ENCODE measurements at regions not wholly inside any gene's neighbourhood (a gene's known extent, or its start where the extent isn't known, plus 50 kb on each side); places are given as distances from the start of the nearest gene placed in this dataset.

DNA sequence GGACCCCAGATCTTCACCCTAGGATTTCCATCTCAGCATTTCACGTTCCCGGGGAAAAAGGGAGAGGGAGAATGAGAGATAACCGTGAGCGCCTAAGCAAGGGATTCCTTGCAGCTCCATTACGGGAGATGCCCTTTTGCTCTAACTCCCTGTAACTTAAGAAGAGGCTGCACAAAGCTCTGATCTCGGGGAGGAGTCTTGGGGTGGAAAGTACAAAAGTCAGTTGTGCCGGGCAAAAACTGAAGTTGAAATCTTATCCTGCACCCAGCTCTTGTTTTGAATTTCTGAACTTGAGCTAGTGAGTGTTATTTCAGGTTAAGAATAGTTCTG is 256.4 kb upstream of the SOX21 start:
- DNase-seq: no peak

DNA sequence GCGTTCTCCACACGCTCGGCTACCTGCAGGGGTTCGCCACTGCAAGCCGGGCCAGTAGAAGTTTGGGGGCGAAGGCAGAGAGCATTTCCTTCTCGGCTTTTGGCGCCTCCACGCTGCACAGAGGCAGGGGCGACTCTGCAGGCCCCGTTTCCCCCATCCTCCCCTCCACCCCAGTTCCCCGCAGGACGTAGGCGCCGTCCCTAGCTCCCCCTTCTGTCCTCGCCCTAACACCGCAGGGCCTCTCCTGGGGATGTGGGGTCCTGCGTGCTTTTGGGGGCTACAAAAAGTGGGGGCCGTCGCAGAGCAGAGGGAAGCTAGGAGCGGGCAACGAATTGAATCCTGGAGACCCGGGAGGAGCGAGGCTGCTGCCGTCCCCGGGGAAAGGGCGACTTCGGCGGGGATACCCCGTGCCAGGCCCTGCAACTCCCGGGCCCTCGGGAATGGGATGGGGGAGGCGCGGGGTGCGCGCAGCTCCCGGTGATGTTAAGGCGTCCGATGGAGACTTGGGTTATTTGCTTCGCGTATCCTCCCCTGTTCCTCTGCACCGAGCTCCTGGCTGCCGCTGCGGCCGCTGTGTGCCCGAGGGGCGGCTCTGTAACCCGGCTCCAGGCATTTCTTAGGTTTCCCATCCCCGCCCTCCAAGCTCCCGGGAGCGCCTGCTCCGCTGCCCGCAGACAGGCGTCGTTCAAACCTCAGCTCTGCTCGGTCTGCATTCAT is 255.9 kb upstream of the SOX21 start:
- DNase-seq: peak in 47 of 51 donors; percentile 3 to 83 (median 56)

DNA sequence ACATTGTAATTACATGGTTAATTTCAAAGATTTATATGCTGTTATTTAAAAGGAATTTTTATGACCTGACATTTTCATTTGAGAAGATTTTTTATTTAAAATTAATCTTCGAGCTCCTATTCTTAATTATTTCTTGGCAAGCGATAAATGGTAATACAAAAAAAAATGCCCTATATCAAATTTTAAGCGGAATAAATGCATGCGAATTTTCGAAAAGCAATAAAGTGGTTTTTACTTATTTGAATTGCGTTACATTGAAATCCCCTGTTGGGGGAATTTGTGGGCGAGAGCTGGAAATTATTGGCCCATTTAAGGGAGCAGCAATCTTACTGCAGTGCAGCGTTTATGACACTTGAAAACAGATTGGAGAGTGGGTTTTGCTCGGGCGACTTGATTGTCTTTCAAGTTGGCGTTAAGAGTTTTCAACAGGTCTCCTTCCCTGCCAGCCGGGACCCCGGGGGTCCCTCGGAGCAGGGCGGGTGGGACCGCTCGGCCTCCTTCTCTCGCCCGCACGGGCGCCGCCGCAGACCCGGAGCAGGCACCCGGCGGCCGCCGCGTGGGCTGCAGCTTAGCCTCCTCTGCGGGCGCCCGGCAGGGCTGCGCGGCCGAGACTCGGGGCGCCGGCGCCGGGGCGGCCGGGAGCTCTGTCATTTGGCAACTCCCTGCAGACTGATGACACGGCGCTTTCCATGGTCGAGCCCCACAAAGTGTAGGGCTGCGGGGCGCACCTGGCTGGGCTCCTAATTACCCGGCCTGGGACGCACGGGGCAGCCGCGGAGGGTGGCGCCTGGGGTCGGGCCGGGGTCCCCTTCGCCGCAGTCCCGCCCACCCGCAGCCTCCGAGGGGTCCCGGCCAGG is 255.1 kb upstream of the SOX21 start:
- peak in 32 of 51 donors; percentile 25 to 74 (median 49) for DNase-seq

DNA sequence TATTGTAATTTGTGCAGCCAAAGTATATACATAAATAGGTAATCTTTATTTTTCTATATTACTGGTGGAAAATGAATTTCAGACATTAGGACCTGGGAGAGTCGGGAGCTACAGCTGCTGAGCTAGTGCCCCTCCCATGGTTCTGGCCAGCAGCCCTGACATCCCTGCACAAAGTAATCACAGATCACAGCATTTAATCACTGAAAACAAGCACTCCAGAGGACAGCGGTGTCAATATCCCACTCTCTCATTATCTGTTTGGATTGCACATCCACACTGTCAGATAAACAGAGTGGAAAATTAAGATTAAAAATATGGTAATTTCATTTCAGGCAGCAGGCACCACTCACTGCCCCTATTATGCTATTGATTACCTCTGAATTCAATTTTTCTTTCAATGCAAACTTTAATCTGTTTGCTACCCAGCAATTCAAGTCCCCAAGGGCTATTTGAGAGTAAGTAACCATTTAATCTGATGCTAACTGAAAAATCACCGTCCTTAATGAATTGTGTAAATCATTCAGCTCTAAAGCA is 254.1 kb upstream of the SOX21 start:
- peak in 3 of 51 donors; percentile 1 to 4 (median 3) for DNase-seq

DNA sequence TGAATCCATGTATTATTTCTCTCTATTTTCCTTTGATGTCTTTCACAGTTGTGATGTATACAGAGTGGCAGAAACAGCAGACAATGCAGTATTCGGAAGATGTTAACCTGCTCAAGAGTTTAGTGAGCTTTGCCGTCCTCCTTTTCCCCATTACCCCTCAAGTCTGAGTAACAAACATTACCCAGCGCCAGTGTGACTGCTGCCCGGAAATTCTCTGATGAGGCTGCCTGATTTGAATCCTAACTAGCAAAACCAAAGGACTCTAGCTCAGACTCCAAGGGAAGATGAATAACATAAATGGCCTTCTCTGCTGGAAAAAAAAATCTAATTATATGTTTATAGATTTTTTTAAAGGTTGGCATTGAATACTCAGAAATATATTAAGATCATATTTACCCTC is 247.3 kb upstream of the SOX21 start:
- DNase-seq: peak in 31 of 51 donors; percentile 1 to 45 (median 20)

DNA sequence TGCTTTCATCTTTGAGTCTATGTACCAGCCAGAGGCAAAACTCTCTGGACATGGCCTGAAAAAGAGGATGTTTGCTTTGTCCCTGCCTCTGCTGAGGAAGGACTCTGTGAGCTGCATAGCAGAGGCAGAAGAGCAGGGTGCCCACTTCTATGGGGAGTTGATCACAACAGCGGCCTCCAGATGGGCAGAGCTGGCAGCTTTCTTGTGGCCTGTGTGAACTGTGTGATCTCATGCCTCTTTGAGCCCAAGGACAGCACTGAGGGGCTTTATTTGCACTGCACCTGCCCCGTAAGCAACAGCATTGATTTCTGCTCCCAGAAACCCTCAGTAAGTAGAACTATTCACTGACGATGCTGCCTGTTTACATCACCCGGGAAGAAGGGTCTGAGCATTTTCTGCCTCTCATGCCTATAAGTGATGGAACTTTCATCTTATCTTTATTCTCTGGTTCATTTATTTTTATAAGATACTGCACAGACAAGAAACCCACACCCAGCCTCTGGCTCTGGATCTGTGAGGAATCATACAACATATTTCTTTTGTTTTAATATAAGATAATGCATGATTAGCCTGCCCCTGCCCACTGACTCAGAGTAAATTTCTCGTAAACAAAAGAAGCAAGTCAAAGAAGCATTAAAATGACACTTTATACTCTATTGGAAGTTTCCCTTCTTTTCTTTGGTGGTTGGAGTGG is 244.2 kb upstream of the SOX21 start:
- peak in 34 of 51 donors; percentile 3 to 77 (median 38) for DNase-seq

DNA sequence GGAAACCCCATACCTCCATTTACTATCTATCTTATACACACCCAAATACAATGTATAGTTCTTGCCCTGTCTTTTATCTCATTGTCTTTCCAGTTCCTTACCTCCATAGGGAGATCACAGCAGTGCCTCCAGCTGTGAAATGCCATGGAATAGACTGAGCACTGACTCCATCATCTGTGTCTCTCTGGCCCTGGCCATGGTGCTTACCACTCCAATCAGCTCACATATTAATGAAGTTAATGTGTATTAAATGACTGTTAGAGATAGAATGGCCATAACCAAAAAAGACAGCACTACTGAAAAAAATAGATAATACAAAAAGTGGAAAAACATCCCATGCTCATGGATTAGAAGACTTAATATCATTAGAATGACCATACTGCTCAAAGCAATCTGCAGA is 240.4 kb upstream of the SOX21 start:
- no peak for DNase-seq

DNA sequence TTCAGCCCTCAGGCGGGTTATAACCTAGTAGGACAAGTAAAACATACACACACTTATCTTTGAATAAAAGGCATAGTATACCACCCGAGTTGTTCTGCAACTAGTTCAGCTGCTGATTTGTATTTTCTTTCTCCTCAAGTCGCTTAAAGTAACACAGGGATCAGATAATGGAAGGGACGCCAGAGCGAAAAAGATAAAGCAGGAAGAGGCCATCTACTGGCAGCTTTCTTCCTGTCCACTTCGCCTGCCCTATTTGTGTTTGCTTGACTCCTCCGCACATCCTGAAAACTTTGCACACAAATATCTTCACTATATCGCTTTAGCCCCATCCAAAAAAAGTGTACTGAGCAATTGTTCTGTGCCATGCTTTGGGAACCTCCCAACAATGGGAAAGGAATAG is 238.0 kb upstream of the SOX21 start:
- DNase-seq: peak in 13 of 51 donors; percentile 1 to 29 (median 17)

DNA sequence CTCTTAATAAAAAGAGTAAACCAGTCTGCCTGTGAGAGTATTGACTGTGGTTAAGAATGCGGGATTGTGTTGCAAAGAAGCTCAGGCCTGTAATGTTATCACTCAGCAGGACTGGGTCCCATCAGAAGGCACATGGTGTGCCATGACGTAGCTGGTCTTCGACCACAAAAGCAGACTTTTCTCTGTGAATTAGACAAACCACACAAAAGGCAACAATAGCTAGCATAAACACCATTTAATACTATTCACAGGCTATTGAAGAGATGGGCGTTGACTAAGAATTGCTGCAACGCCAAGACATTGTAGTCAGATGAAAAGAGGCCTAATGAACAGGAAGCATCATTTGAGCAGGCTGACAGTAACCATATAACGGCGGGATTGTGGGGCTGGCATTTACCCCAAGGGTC is 235.6 kb upstream of the SOX21 start:
- DNase-seq: peak in 21 of 51 donors; percentile 3 to 69 (median 20)

DNA sequence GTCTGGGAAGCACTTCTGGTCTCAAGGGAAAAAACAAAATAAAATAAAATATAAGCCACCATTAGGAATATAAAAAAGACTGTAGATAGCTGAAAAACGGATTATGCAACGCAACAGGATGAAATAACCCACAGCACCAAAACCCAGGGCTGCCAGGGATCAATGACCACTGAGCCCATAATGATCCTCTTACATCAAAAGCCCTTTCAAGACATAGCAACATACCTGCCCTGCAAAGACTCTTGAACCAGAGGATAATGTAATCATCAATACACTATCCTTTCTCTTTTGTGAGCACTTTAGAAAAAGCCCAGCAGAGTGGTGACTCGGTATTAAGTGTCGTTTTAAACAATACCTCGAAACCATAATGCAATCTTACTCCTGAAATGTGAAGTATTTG is 235.0 kb upstream of the SOX21 start:
- no peak for DNase-seq

DNA sequence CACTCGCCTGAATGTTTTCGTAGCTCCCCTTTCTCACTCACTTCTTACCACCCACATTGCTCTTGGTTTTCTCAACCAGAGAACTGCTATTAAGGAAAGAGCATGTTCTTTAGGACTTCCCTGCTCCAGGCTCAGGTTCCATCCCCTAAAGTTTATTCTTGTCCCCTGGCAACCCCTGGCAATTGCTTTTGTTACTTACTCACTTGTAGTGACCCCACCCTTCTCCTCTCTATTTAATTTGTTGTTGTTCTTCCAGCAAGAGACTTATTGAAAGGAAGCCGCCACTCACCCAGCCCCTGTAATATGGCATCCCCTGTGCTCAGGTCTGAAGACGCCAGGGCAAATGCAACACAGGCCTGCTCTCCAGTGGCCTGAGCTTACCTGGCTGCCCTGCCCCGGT is 233.7 kb upstream of the SOX21 start:
- DNase-seq: no peak

DNA sequence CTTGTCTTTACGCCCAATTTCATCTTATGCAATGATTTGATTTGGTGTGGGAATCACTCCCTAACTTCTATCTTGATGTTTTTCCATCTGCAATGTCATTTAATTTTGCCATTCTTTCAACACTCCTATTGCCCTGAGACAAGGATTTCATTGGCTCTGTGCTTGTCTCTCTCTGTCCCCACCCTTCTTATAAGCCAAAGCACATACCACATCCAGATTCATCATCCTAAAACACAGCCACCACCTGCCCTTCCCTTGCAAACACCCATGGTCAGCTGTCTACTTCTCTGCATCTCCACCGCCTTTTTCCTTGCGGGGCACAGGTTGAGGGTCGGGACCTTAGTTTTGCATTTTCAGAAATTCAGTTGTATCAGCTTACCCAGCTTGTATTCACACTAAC is 225.8 kb upstream of the SOX21 start:
- no peak for DNase-seq

DNA sequence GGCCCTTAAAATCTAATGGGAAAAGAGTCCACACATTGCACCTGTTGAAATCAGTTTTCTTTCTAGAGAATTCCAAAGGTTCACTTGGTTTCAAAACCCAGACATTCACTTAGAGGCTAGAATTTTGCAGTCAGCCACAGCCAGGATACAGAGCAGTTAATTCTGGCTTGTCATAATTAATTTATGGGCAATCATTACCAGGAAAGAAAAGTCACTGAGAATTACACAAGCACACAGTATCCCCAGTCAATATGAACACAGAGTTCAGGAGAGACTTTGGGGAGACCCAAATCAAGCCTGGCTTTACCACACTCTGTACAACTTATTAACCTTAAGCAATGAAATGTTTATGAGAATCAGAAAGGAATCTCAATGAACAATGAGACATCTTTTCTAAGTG is 224.3 kb upstream of the SOX21 start:
- no peak for DNase-seq

DNA sequence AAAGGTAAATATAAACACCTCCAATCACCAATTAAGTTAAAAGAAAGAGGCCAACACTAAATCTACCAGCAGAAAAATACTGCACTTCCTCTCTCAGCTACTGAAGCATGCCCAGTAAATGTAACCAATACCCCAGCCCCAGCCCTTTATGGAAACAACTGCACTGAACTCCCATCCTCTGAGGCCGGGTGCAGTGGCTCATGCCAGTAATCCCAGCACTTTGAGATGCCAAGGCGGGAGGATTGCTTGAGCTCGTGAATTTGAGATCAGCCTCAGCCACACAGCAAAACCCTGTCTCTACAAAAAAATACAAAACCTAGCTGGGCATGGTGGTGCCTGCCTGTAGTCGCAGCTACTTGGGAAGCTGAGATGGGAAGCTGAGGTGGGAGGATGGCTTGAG is 221.6 kb upstream of the SOX21 start:
- DNase-seq: no peak

DNA sequence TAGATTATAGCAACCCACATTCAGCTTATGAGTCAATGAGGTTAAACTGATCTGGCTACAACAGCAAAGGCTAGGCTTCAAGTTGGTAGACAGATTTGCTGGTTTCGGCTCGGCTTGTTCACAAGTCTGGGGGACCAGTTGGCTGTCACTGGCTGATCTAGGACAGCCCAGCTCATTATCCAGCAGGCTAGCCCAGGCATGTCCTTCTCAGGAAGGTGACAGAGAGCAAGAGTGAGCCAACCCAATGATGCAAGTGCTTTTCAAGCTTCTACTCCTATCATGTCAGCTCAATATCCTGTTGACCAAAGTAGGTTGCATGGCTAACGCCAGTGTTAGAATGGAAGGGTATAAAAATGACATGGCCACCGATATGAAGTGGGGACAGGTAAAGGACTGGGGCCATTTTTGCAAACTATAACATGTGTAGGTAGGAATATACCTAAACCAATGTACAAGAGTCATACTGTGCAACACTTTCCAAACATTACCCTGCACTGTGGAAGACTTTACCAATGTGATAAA is 220.9 kb upstream of the SOX21 start:
- no peak for DNase-seq

DNA sequence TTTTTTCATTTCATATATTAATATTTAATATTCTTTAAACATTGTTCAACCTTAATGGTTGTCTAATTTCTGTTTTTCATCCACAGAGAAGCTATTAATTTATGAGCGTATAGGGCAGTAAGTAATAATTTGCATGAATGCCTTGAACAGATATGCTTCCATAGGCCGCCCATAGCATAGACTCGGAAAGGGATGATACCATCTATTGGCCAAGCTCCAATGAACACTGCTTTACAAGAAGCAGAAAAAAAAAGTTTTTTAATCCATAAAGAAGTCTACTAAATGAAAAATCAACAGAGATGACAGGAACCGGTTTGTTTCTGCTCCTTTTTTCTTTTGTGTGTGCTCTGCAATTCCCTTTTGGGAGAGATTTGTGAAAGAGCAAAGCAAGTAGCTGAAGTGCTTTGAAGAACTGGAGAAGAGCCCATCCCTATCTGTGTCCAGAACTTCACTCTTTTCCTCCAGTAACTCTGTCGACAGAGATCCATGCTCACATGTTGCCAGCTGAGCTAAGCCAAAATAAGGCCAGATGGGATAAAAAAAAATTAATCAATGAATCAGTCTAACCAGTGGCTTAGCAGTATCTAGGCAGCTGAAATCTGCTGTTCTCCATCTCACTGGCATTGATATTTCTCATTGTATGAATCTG is 215.9 kb upstream of the SOX21 start:
- no peak for DNase-seq

DNA sequence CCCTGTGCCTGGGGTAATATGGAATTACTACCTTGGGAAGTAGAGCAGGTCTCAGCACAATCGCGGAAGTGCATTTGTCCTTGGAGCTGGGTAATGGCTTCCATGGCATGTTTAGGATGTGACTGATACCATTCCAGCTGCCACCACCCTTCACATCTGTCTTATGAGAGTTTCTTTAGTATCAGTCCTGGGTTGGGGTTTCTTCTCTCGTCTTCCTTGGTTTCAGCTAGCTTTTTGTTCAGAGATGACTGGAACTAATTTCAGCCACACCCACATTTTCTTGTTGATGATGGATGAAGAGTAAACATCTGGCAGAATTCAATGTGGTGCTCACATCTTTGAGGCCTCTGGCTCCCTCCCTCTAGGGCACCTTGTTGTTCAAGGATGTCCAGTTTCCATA is 212.9 kb upstream of the SOX21 start:
- no peak for DNase-seq

DNA sequence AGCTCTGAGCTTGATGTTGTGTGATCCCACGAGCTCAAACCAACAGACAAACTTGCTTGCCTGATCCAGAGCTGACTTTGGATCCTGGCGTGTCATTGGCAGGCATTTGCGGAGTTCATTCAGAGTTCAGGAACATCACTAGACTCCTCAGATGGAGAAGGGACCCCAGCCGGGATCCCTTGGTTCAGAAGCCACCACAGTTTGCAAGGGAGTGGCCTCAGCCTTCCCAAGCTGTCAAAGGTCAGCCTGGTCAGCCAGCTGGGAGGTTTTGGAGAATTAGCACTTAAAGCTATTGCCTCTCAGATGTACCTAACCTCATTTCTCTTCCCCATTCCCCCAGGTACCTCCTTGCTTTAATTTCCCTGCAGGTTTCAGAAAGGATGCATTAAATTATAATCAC is 208.8 kb upstream of the SOX21 start:
- no peak for DNase-seq

DNA sequence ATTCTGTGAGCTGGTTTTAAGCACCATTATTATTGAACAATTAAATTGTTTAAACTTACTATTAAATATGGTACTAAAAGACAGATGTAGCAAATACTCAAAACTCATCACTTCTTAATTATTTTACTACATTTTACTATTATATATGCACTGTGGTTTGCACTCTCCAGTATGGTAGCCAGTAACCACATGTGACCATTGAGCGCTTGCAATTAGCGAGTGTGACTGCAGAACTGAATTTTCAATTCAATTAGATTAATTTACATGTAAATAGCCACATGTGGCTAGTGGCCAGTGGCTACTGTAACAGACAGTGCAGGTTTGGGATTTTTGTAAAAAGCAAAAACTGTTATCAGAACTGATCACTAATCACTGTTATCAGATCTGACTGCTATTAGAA is 208.2 kb upstream of the SOX21 start:
- no peak for DNase-seq

DNA sequence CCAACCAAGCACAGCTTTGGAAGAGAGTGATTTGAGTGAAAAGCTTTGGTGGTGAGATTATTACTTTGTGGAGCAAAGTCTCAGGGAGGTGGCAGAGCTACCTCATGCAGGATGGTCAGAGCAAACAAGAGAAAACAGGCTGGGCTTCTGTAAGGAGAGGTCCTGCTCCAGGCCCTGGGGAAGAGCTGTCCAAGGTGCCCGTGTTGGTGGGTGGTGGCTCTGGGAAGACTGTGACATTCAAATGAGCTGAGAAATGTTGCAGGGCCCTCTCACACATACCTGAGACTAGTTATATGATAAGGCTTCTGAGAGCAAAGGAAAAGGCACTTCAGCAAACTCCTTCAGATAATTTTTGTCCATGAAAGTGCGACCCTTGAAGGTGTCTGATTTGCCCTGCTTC is 205.5 kb upstream of the SOX21 start:
- DNase-seq: no peak

DNA sequence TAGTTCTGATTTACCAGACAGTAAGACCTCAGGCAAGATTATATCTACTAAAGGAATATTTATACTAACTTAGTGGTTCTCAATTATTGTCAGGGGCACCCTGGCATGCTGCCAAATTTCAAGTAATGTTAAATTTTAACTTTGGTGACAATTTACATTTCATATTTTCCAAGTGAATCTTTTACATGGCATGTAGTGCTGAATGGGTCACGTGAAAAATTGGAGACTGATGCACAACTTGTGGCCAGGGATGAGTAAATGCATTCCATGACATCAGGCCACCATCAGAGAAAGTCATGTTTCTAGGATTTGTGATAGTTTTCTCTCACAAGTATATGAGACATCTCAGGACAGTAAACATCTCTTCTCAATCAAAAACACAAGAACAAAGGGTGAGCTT is 202.6 kb upstream of the SOX21 start:
- DNase-seq: no peak
